ENCODE measurements at regions not wholly inside any gene's neighbourhood (a gene's known extent, or its start where the extent isn't known, plus 50 kb on each side); places are given as distances from the start of the nearest gene placed in this dataset.
A peak's percentile ranks its signal among the peaks of the same experiment; 100 is the strongest.
"Not testable (repeated sequence)": the region's sequence is repeated elsewhere in the genome, so short reads cannot be mapped to it uniquely, and the experiment has no call there.

DNA sequence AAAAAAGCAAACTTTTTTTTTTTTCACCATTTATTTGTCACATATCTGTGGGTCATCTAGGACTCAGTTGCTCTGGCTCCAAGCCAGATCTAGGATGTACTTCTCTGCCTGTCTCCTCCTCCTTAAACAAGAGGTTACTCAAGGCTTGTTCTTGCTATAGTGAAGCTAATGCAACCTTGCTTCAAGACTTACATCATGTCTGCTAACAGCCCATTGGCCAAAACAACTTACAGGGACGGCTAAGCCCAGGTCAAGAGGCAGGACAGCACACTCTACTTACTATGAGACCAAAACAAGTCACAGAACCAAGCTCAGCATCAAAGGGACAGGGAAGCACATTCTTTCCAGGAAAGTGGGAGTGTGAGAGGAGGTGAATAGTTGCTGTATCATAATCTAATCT, 123.8 kb upstream of the BNIP2 start:
- H3K36me3 ChIP-seq (ENCODE audit: control insufficient read depth in 2 of 2, insufficient read depth in 2 of 2, low read length in 1 of 2): no peaks in the 10 kb centered on the region
- H3K27me3 ChIP-seq (ENCODE audit: control insufficient read depth in 2 of 2, insufficient read depth in 1 of 2, low read length in 1 of 2): no peaks in the 10 kb centered on the region
- peaks cover 34 to 41% of the 10 kb centered on the region in 2 donors for H3K4me1 ChIP-seq (ENCODE audit: control insufficient read depth in 2 of 2, insufficient read depth in 2 of 2, low read length in 2 of 2)
- peak overlapping the region; percentile 67 to 83 for H3K27ac ChIP-seq (ENCODE audit: low read depth in 1 of 2, low read length in 1 of 2)
- peak overlapping the region in 1 of 2 donors; percentile 36 for H3K4me3 ChIP-seq (ENCODE audit: low read length in 2 of 2)
- peak in 1 of 9 donors; percentile 30 for DNase-seq (ENCODE audit: low read depth in 6 of 9, low spot score in 9 of 9)
- no peaks in the 10 kb centered on the region for H3K9me3 ChIP-seq (ENCODE audit: control insufficient read depth in 2 of 2, insufficient read depth in 1 of 2, low read length in 1 of 2)
- 91% methylated on average over 1 of the region's 1 CpG for WGBS

DNA sequence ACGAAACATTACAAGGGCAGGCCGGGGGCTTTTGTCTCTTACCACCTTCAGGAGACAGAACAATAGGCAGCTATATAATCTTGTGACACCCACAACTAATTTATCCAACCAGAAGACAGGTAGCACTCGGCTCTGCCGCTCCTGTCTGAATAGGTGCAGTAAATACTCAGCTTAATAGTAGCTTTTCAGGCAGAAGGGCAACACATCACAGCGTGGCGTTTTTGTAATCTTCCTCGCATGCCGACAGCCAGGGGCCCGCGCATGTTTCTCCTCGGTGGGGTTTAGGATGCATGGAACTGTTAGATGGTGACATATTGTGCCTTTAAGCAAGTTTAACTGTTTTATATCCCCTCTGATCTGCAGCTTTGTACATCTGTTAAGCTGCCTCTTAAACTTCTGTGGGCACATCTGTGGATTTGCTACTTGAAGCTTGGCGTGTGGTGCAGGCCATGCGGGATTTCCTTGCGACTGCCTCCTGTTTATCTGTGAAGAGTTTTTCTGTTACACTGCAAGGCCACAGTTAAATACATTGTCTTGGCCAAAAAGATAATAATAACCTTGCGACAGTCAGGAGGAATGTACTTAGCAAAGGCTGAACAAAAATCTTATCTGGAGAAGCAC, 123.2 kb upstream of the BNIP2 start:
- DNase-seq (ENCODE audit: low read depth in 6 of 9, low spot score in 9 of 9): peak in 2 of 9 donors; percentile 60 to 83
- Histone ChIP-seq H3K4me3 (ENCODE audit: low read length in 2 of 2) (peak overlapping the region in 1 of 2 donors; percentile 36), H3K4me1 (ENCODE audit: control insufficient read depth in 2 of 2, insufficient read depth in 2 of 2, low read length in 2 of 2) (peaks cover 34 to 41% of the 10 kb centered on the region in 2 donors), H3K27ac (ENCODE audit: low read depth in 1 of 2, low read length in 1 of 2) (peak overlapping the region; percentile 77 to 83), H3K36me3 (ENCODE audit: control insufficient read depth in 2 of 2, insufficient read depth in 2 of 2, low read length in 1 of 2) (no peaks in the 10 kb centered on the region), H3K9me3 (ENCODE audit: control insufficient read depth in 2 of 2, insufficient read depth in 1 of 2, low read length in 1 of 2) (no peaks in the 10 kb centered on the region), H3K27me3 (ENCODE audit: control insufficient read depth in 2 of 2, insufficient read depth in 1 of 2, low read length in 1 of 2) (no peaks in the 10 kb centered on the region)
- 35% methylated on average over 15 of the region's 15 CpGs for WGBS

DNA sequence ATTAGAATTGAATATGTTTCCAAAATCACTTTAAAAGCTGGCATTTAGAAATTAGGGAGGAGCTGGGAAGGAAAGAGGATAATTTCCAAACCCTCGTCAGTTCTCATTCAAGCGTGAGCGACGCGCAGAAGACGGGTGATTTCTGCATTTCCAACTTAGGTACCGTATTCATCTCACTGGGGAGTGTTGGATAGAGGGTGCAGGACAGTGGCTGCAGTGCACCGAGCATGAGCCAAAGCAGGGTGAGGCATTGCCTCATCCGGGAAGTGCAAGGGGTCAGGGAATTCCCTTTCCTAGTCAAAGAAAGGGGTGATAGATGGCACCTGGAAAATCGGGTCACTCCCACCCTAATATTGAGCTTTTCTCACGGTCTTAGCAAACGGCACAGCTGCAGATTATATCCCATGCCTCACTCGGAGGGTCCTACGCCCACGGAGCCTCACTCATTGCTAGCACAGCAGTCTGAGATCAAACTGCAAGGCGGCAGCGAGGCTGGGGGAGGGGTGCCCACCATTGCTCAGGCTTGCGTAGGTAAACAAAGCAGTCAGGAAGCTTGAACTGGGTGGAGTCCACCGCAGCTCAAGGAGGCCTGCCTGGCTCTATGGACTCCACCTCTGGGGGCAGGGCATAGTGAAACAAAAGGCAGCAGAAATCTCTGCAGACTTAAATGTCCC, 114.3 kb upstream of the BNIP2 start:
- 62% methylated on average over 19 of the region's 19 CpGs for WGBS
- H3K27ac ChIP-seq (ENCODE audit: low read depth in 1 of 2, low read length in 1 of 2): peak overlapping the region; percentile 60 to 71
- not testable (repeated sequence) for H3K4me3 ChIP-seq (ENCODE audit: low read length in 2 of 2); H3K36me3 ChIP-seq (ENCODE audit: control insufficient read depth in 2 of 2, insufficient read depth in 2 of 2, low read length in 1 of 2); H3K9me3 ChIP-seq (ENCODE audit: control insufficient read depth in 2 of 2, insufficient read depth in 1 of 2, low read length in 1 of 2); H3K27me3 ChIP-seq (ENCODE audit: control insufficient read depth in 2 of 2, insufficient read depth in 1 of 2, low read length in 1 of 2)
- peaks cover 12 to 13% of the 10 kb centered on the region in 2 donors for H3K4me1 ChIP-seq (ENCODE audit: control insufficient read depth in 2 of 2, insufficient read depth in 2 of 2, low read length in 2 of 2)
- peak in 5 of 9 donors; percentile 66 to 86 (median 77) for DNase-seq (ENCODE audit: low read depth in 6 of 9, low spot score in 9 of 9)

DNA sequence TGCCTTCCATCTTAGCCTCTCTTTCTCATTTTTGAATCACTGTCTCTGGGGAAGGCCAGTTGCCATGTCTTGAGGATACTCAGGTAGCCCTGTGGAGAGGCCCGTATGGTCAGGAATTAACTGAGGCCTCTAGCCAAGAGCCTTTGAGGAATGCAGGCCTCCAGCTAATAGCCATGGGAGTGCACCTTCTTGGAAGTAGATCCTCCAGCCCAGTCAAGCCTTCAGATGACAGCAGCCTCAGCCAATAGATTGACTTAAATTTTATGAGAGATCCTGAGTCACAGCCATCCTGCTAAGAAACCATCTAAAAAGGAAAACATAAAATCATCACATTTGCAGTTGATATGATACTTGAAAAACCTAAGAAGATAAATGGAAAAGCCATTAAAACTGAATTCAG, 112.5 kb upstream of the BNIP2 start:
- H3K4me1 ChIP-seq (ENCODE audit: control insufficient read depth in 2 of 2, insufficient read depth in 2 of 2, low read length in 2 of 2): peaks cover 12 to 14% of the 10 kb centered on the region in 2 donors
- peak overlapping the region in 1 of 2 donors; percentile 7 for H3K27ac ChIP-seq (ENCODE audit: low read depth in 1 of 2, low read length in 1 of 2)
- H3K4me3 ChIP-seq (ENCODE audit: low read length in 2 of 2): no peak overlapping the region
- no peaks in the 10 kb centered on the region for H3K36me3 ChIP-seq (ENCODE audit: control insufficient read depth in 2 of 2, insufficient read depth in 2 of 2, low read length in 1 of 2)
- WGBS: 95% methylated on average over 1 of the region's 1 CpG
- H3K9me3 ChIP-seq (ENCODE audit: control insufficient read depth in 2 of 2, insufficient read depth in 1 of 2, low read length in 1 of 2): no peaks in the 10 kb centered on the region
- no peaks in the 10 kb centered on the region for H3K27me3 ChIP-seq (ENCODE audit: control insufficient read depth in 2 of 2, insufficient read depth in 1 of 2, low read length in 1 of 2)
- DNase-seq (ENCODE audit: low read depth in 6 of 9, low spot score in 9 of 9): no peak

DNA sequence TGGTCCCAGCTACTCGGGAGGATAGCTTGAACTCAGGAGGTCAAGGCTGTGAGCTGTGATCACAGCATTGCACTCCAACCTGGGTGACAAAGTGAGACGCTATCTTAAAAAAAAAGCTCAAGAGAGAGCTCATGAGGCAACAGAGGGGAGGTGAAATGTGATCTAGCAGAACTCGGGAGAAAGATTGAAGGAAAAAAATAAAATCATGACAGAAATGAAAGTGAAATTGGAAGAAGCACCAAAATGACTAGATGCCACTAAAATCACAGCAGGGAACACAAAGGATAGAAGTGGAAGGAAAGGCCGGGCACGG, 109.4 kb upstream of the BNIP2 start:
- peak overlapping the region in 1 of 2 donors; percentile 31 for H3K27ac ChIP-seq (ENCODE audit: low read depth in 1 of 2, low read length in 1 of 2)
- peaks cover 18 to 23% of the 10 kb centered on the region in 2 donors for H3K4me1 ChIP-seq (ENCODE audit: control insufficient read depth in 2 of 2, insufficient read depth in 2 of 2, low read length in 2 of 2)
- WGBS: 53% methylated on average over 5 of the region's 5 CpGs
- H3K9me3 ChIP-seq (ENCODE audit: control insufficient read depth in 2 of 2, insufficient read depth in 1 of 2, low read length in 1 of 2): no peaks in the 10 kb centered on the region
- no peak for DNase-seq (ENCODE audit: low read depth in 6 of 9, low spot score in 9 of 9)
- no peaks in the 10 kb centered on the region for H3K27me3 ChIP-seq (ENCODE audit: control insufficient read depth in 2 of 2, insufficient read depth in 1 of 2, low read length in 1 of 2)
- H3K36me3 ChIP-seq (ENCODE audit: control insufficient read depth in 2 of 2, insufficient read depth in 2 of 2, low read length in 1 of 2): no peaks in the 10 kb centered on the region
- no peak overlapping the region for H3K4me3 ChIP-seq (ENCODE audit: low read length in 2 of 2)

DNA sequence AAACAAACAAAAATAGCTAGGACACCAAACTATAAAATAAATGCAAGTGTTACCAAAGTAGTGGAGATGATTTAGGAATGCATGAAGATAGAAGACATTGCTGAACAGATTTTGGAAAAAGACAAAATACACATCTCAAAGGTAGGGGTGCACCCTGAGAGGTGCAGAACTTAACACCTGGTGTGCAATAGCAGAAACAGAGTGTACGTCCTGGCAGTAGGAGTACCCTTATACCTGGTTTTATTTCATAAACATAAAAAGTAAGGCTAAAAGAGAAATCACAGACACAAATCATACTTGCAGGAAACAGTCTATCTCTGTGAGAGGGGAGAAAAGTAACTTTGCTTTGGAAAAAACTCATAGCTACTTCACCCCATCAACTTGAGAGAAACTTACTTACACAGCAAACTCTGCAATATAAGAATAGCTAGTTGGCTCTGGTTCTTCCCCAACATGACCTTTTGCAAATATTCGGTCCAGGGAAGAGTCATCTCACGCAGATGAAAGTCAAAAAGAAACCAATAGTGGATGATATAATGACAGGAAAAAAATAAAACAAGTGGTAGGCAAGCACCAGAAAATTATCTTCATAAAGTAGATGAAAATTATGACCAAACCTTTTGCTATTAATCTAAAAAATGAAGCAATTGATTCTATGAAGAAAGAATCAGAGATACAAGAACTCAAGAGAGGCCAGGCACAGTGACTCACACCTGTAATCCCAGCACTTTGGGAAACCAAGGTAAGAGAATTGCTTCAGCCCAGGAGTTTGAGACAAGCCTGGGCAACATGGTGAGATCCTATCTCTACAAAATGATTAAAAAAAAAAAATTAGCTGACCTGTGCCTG, 108.9 kb upstream of the BNIP2 start:
- H3K9me3 ChIP-seq (ENCODE audit: control insufficient read depth in 2 of 2, insufficient read depth in 1 of 2, low read length in 1 of 2): no peaks in the 10 kb centered on the region
- H3K36me3 ChIP-seq (ENCODE audit: control insufficient read depth in 2 of 2, insufficient read depth in 2 of 2, low read length in 1 of 2): no peaks in the 10 kb centered on the region
- no peaks in the 10 kb centered on the region for H3K27me3 ChIP-seq (ENCODE audit: control insufficient read depth in 2 of 2, insufficient read depth in 1 of 2, low read length in 1 of 2)
- no peak for DNase-seq (ENCODE audit: low read depth in 6 of 9, low spot score in 9 of 9)
- no peak overlapping the region for H3K4me3 ChIP-seq (ENCODE audit: low read length in 2 of 2)
- H3K4me1 ChIP-seq (ENCODE audit: control insufficient read depth in 2 of 2, insufficient read depth in 2 of 2, low read length in 2 of 2): peaks cover 13 to 22% of the 10 kb centered on the region in 2 donors
- peak overlapping the region in 1 of 2 donors; percentile 53 for H3K27ac ChIP-seq (ENCODE audit: low read depth in 1 of 2, low read length in 1 of 2)
- 85% methylated on average over 3 of the region's 3 CpGs for WGBS

DNA sequence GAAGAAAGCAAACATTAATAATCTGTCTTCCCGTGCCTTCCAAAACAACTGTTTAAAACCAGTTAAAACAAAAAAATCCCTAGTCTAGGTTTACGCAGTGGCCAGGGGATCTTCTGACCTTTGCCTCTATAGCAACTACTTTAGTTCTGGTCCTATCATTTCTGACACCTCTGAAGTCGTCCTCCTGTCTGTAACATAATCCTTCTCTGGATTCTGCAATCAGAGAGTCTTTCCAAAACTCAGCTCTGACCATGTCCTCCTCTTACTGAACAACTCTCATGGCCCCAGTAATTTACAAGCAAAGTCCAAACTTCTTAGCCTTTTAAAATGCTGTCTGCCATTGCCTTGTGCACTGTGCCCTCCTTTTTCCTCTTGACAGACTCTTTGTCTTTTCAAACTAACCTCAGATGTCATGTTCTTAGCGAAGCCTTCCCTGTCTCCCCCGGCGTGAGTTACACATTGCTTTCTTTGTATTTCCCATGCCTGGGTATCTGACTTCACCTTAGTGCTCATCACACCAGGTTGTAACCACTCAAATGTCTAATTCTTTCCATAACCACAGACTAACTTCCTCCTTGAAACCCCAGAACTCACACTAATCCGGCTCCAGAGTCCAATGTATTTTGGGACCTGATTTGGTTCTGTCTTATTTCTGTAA, 105.2 kb upstream of the BNIP2 start:
- peaks cover 0 to 4% of the 10 kb centered on the region in 2 donors for H3K36me3 ChIP-seq (ENCODE audit: control insufficient read depth in 2 of 2, insufficient read depth in 2 of 2, low read length in 1 of 2)
- H3K27ac ChIP-seq (ENCODE audit: low read depth in 1 of 2, low read length in 1 of 2): peak overlapping the region; percentile 21 to 48
- H3K27me3 ChIP-seq (ENCODE audit: control insufficient read depth in 2 of 2, insufficient read depth in 1 of 2, low read length in 1 of 2): no peaks in the 10 kb centered on the region
- no peak overlapping the region for H3K4me3 ChIP-seq (ENCODE audit: low read length in 2 of 2)
- H3K4me1 ChIP-seq (ENCODE audit: control insufficient read depth in 2 of 2, insufficient read depth in 2 of 2, low read length in 2 of 2): peaks cover 26 to 28% of the 10 kb centered on the region in 2 donors
- peaks cover 0 to 18% of the 10 kb centered on the region in 2 donors for H3K9me3 ChIP-seq (ENCODE audit: control insufficient read depth in 2 of 2, insufficient read depth in 1 of 2, low read length in 1 of 2)
- peak in 2 of 9 donors; percentile 49 to 74 for DNase-seq (ENCODE audit: low read depth in 6 of 9, low spot score in 9 of 9)
- WGBS: 44% methylated on average over 7 of the region's 7 CpGs

DNA sequence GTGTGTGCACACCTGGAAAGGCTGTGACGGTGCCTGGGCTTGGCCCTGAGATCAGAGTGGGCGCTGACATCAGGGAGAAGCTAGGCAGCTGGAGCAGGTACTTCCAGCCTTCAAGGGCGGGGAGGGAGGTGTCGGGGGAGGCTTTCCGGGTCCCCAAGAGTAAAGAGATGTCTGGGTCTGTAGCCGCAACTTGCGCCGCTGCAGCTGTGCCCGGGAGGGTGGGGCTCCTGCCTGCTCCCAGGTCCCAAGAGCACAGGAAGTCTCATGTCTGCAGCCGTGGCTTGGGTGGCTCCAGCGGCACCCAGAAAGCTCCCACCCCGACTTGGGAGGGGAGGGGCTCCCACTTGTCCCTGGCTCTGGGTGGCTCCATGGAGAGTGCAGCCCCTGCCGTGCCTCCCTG, 103.2 kb upstream of the BNIP2 start:
- WGBS: 19% methylated on average over 13 of the region's 13 CpGs
- peaks cover 0 to 4% of the 10 kb centered on the region in 2 donors for H3K36me3 ChIP-seq (ENCODE audit: control insufficient read depth in 2 of 2, insufficient read depth in 2 of 2, low read length in 1 of 2)
- H3K27ac ChIP-seq (ENCODE audit: low read depth in 1 of 2, low read length in 1 of 2): peak overlapping the region; percentile 84 to 85
- no peaks in the 10 kb centered on the region for H3K27me3 ChIP-seq (ENCODE audit: control insufficient read depth in 2 of 2, insufficient read depth in 1 of 2, low read length in 1 of 2)
- peaks cover 31 to 38% of the 10 kb centered on the region in 2 donors for H3K4me1 ChIP-seq (ENCODE audit: control insufficient read depth in 2 of 2, insufficient read depth in 2 of 2, low read length in 2 of 2)
- DNase-seq (ENCODE audit: low read depth in 6 of 9, low spot score in 9 of 9): peak in 6 of 9 donors; percentile 67 to 91 (median 82)
- H3K4me3 ChIP-seq (ENCODE audit: low read length in 2 of 2): no peak overlapping the region
- peaks cover 0 to 18% of the 10 kb centered on the region in 2 donors for H3K9me3 ChIP-seq (ENCODE audit: control insufficient read depth in 2 of 2, insufficient read depth in 1 of 2, low read length in 1 of 2)
